ENCODE measurements at regions not wholly inside any gene's neighbourhood (a gene's known extent, or its start where the extent isn't known, plus 50 kb on each side); places are given as distances from the start of the nearest gene placed in this dataset.

GRCh38 chr10:124227055-124227975 lies 133.9 kb upstream of the CHST15 start:
- TF ChIP-seq, protein P1, sequence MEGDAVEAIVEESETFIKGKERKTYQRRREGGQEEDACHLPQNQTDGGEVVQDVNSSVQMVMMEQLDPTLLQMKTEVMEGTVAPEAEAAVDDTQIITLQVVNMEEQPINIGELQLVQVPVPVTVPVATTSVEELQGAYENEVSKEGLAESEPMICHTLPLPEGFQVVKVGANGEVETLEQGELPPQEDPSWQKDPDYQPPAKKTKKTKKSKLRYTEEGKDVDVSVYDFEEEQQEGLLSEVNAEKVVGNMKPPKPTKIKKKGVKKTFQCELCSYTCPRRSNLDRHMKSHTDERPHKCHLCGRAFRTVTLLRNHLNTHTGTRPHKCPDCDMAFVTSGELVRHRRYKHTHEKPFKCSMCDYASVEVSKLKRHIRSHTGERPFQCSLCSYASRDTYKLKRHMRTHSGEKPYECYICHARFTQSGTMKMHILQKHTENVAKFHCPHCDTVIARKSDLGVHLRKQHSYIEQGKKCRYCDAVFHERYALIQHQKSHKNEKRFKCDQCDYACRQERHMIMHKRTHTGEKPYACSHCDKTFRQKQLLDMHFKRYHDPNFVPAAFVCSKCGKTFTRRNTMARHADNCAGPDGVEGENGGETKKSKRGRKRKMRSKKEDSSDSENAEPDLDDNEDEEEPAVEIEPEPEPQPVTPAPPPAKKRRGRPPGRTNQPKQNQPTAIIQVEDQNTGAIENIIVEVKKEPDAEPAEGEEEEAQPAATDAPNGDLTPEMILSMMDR (IDR thresholded peaks at IDR 0.05): no peak
- TF ChIP-seq POLR2A (IDR thresholded peaks at IDR 0.05): no peak

Measured in Peyer's patch (tissue), 4 donors.